Liver (tissue), 8 donors: ENCODE measurements at regions not wholly inside any gene's neighbourhood (a gene's known extent, or its start where the extent isn't known, plus 50 kb on each side); places are given as distances from the start of the nearest gene placed in this dataset.
A peak's percentile ranks its signal among the peaks of the same experiment; 100 is the strongest.

Experiments used
- DNase-seq: peaks from one replicate; pipeline ENCODE4 v3.0.0-alpha.2; 2017; ENCODE audit warnings: low spot score
- H3K27ac ChIP-seq, 2 donors: one replicate each; pipeline ENCODE4 v1.7.0; 2013; ENCODE audit warnings: inconsistent platforms in 2 of 2, low read length in 2 of 2, control low read depth in 1 of 2, low read depth in 1 of 2, mild to moderate bottlenecking in 1 of 2
- H3K27me3 ChIP-seq, 4 donors: one replicate each; pipeline versions ENCODE4 v1.6.1 to v1.7.0; 2013; ENCODE audit warnings: low read length in 3 of 4, inconsistent platforms in 1 of 4, mild to moderate bottlenecking in 1 of 4, moderate library complexity in 1 of 4; ENCODE audit not compliant: control insufficient read depth in 4 of 4, insufficient read depth in 4 of 4
- H3K36me3 ChIP-seq, 4 donors: one replicate each; pipeline versions ENCODE4 v1.6.1 to v1.7.0; 2013; ENCODE audit warnings: low read length in 3 of 4, mild to moderate bottlenecking in 3 of 4, low read depth in 1 of 4, moderate library complexity in 1 of 4; ENCODE audit not compliant: control insufficient read depth in 4 of 4, insufficient read depth in 3 of 4
- H3K4me1 ChIP-seq, 4 donors: one replicate each; pipeline versions ENCODE4 v1.6.1 to v1.7.0; 2013; ENCODE audit warnings: low read length in 3 of 4, mild to moderate bottlenecking in 3 of 4, moderate library complexity in 1 of 4; ENCODE audit not compliant: control insufficient read depth in 4 of 4, insufficient read depth in 4 of 4
- H3K4me3 ChIP-seq, 3 donors: one replicate each; pipeline versions ENCODE4 v1.6.1 to v1.7.0; 2013; ENCODE audit warnings: low read length in 3 of 3, control low read depth in 1 of 3, low read depth in 1 of 3, mild to moderate bottlenecking in 1 of 3
- H3K9ac ChIP-seq, 2 donors: one replicate each; pipeline ENCODE4 v1.7.0; 2013; ENCODE audit warnings: low read length in 2 of 2, mild to moderate bottlenecking in 2 of 2, moderate library complexity in 2 of 2, control low read depth in 1 of 2, low read depth in 1 of 2
- H3K9me3 ChIP-seq, 4 donors: one replicate each; pipeline versions ENCODE4 v1.6.1 to v1.7.0; 2013; ENCODE audit warnings: low read length in 3 of 4; ENCODE audit not compliant: control insufficient read depth in 4 of 4
- ATF3 ChIP-seq: IDR thresholded peaks from 2 replicates; pipeline ENCODE4 v1.6.1; 2016; ENCODE audit warnings: antibody characterized with exemption
- CTCF ChIP-seq: fragments of 150-350 bp; IDR thresholded peaks from 2 replicates; pipeline ENCODE4 v1.5.1; 2017; ENCODE audit warnings: improper control_type of control experiment, low read depth, low read length; ENCODE audit not compliant: missing input control
- EGR1 ChIP-seq, 2 donors: IDR thresholded peaks; 2 replicates each; pipeline ENCODE4 v1.6.1; 2016 to 2018; ENCODE audit warnings: antibody characterized with exemption in 2 of 2, low read depth in 2 of 2
- FOXA1 ChIP-seq: IDR thresholded peaks from 2 replicates; pipeline ENCODE4 v1.6.1; 2016; ENCODE audit warnings: antibody characterized with exemption
- GABPA ChIP-seq, 2 donors: IDR thresholded peaks in 1 of 2; conservative IDR thresholded peaks in 1 of 2; 2 replicates each; pipeline ENCODE4 v1.6.1; 2016; ENCODE audit warnings: antibody characterized with exemption in 2 of 2, mild to moderate bottlenecking in 1 of 2, moderate library complexity in 1 of 2
- HNF4A ChIP-seq, 2 donors: conservative IDR thresholded peaks; 2 replicates each; pipeline ENCODE4 v1.6.1; 2016; ENCODE audit warnings: antibody characterized with exemption in 2 of 2, mild to moderate bottlenecking in 2 of 2
- HNF4G ChIP-seq: IDR thresholded peaks from 2 replicates; pipeline ENCODE4 v1.6.1; 2016; ENCODE audit warnings: antibody characterized with exemption
- JUND ChIP-seq, 2 donors: IDR thresholded peaks; 2 replicates each; pipeline ENCODE4 v1.6.1; 2016; ENCODE audit warnings: antibody characterized with exemption in 2 of 2
- RAD21 ChIP-seq, 2 donors: IDR thresholded peaks; 2 replicates each; pipeline ENCODE4 v1.6.1; 2016; ENCODE audit warnings: antibody characterized with exemption in 2 of 2, mild to moderate bottlenecking in 2 of 2
- REST ChIP-seq: IDR thresholded peaks from 2 replicates; pipeline ENCODE4 v1.6.1; 2016; ENCODE audit warnings: antibody characterized with exemption, mild to moderate bottlenecking
- RXRA ChIP-seq, 2 donors: IDR thresholded peaks; 2 replicates each; pipeline ENCODE4 v1.6.1; 2017 to 2018; ENCODE audit warnings: antibody characterized with exemption in 2 of 2, mild to moderate bottlenecking in 1 of 2
- SP1 ChIP-seq: IDR thresholded peaks from 2 replicates; pipeline ENCODE4 v1.6.1; 2018; ENCODE audit warnings: antibody characterized with exemption, mild to moderate bottlenecking
- TAF1 ChIP-seq: conservative IDR thresholded peaks from 2 replicates; pipeline ENCODE4 v1.6.1; 2016; ENCODE audit warnings: antibody characterized with exemption, mild to moderate bottlenecking
- ZBTB33 ChIP-seq: IDR thresholded peaks from 2 replicates; pipeline ENCODE4 v1.6.1; 2016; ENCODE audit warnings: antibody characterized with exemption
- WGBS: extraction: QIAGEN DNeasy Blood & Tissue Kit; methylation state at CpG from one replicate; pipeline ENCODE4 v1.1.7; 2013; 5-methylcytosine and 5-hydroxymethylcytosine counted together
- donor health status: healthy.
- donor health status: healthy.
- donor health status: healthy.
- donor health status: healthy.
- donor health status: healthy.

- Histone ChIP-seq H3K27me3 (no peaks in the 10 kb centered on the region), H3K36me3 (no peaks in the 10 kb centered on the region), H3K9me3 (no peaks in the 10 kb centered on the region), H3K4me3 (no peak overlapping the region), H3K4me1 (peaks cover 0 to 5% (median 0%) of the 10 kb centered on the region in 4 donors), H3K27ac (no peak overlapping the region), H3K9ac (no peak overlapping the region)
- DNase-seq: no peak
- WGBS: 61% methylated on average over 1 of the region's 1 CpG
- no peak for TF ChIP-seq GABPA (IDR thresholded peaks at IDR 0.05 in 1 of 2, conservative IDR thresholded peaks at IDR 0.05 in 1 of 2)
- peak; percentile 11 for TF ChIP-seq SP1
- peak; percentile 54 to 56 for TF ChIP-seq HNF4A (conservative IDR thresholded peaks at IDR 0.05)
- TF ChIP-seq REST: no peak
Observed at GRCh38 chr21:16079830-16080229, 350.0 kb downstream of the USP25 start.

GRCh38 chr21:16081304-16081703, 351.5 kb downstream of the USP25 start:
- Histone ChIP-seq H3K27ac (no peak overlapping the region), H3K27me3 (no peaks in the 10 kb centered on the region), H3K9ac (no peak overlapping the region), H3K9me3 (no peaks in the 10 kb centered on the region), H3K4me3 (no peak overlapping the region), H3K36me3 (no peaks in the 10 kb centered on the region), H3K4me1 (peaks cover 0 to 5% (median 0%) of the 10 kb centered on the region in 4 donors)
- TF ChIP-seq HNF4A (conservative IDR thresholded peaks at IDR 0.05): no peak
- no peak for TF ChIP-seq REST
- no peak for TF ChIP-seq TAF1
- no peak for TF ChIP-seq ZBTB33
- no peak for TF ChIP-seq RXRA (IDR thresholded peaks at IDR 0.05)
- TF ChIP-seq FOXA1: no peak
- TF ChIP-seq GABPA (IDR thresholded peaks at IDR 0.05 in 1 of 2, conservative IDR thresholded peaks at IDR 0.05 in 1 of 2): no peak
- TF ChIP-seq HNF4G: no peak
- TF ChIP-seq SP1: no peak
- no peak for TF ChIP-seq CTCF
- TF ChIP-seq RAD21 (IDR thresholded peaks at IDR 0.05): no peak
- TF ChIP-seq ATF3: no peak
- TF ChIP-seq EGR1 (IDR thresholded peaks at IDR 0.05; ENCODE audit: low read depth in 2 of 2): no peak
- TF ChIP-seq JUND (IDR thresholded peaks at IDR 0.05): no peak
- no peak for DNase-seq
- WGBS: 88% methylated on average over 2 of the region's 2 CpGs
